Stimulated activated CD4-positive, alpha-beta T cell treated with anti-CD3 and anti-CD28 coated beads, Interleukin-4, amount 100 ng/mL, for 4 hours (primary cell): ENCODE measurements at regions not wholly inside any gene's neighbourhood (a gene's known extent, or its start where the extent isn't known, plus 50 kb on each side); places are given as distances from the start of the nearest gene placed in this dataset.
"Not testable (repeated sequence)": the region's sequence is repeated elsewhere in the genome, so short reads cannot be mapped to it uniquely, and the experiment has no call there.

Source experiments
- DNase-seq, 2 experiments: peaks; one replicate each; pipeline ENCODE4 v3.0.0-alpha.2; 2020

- no peak for DNase-seq
These were observed 196.3 kb upstream of the NFIA start for GRCh38 chr1:60886090-60886489.

- DNase-seq: no peak
These were observed 202.2 kb upstream of the NFIA start for GRCh38 chr1:60880202-60880601.

GRCh38 chr1:60878323-60878722, 204.0 kb upstream of the NFIA start:
- no peak for DNase-seq

DNA sequence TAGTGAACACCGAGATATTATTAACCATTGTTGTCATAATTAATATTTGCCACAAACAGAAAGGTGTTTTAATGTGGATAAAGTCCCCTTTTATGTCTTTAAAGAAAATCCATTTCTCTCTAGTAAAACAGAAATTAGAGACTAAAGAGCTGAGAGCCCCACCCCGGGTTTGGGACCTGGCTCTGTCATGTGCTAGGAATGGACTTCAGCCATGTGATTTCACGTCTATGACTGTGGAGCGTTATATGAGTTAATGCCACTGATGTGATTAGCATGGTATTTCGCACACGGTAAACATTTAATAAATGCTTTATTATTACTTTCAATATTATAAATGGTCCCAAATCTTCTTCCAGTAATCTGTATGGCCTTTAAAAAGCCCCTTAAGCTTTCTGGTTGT, 205.0 kb upstream of the NFIA start:
- no peak for DNase-seq

- DNase-seq: no peak
These were observed 205.4 kb upstream of the NFIA start for GRCh38 chr1:60876952-60877351.

DNA sequence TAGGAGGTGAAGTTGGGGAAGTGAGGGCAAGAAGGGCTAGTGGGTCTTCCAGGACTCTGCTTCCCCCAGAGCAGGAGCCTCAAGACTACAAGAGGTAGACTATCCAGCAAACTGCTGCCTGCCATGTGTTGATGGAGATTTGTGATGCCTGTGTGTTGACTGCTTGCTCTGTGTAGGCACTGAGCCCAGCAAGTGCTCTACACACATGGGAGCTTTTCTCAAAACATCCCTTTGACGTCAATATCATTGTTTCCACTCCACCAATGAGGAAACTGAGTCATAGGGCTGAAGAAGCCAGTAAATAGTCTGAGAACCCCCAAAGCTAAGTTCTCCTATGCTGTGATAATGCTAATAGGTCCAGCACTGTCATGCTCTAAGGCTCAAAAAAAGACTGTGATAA, 207.2 kb upstream of the NFIA start:
- DNase-seq: no peak

GRCh38 chr1:60874718-60875117, 207.6 kb upstream of the NFIA start:
- peak in 1 of 2 experiments; percentile 10 for DNase-seq

GRCh38 chr1:60873396-60873795, 209.0 kb upstream of the NFIA start:
- DNase-seq: not testable (repeated sequence)

GRCh38 chr1:60872426-60873054, 209.8 kb upstream of the NFIA start:
- DNase-seq: no peak

- no peak for DNase-seq
These were observed 212.0 kb upstream of the NFIA start for GRCh38 chr1:60870269-60870865.

- no peak for DNase-seq
These were observed 213.3 kb upstream of the NFIA start for GRCh38 chr1:60868901-60869663.

DNA sequence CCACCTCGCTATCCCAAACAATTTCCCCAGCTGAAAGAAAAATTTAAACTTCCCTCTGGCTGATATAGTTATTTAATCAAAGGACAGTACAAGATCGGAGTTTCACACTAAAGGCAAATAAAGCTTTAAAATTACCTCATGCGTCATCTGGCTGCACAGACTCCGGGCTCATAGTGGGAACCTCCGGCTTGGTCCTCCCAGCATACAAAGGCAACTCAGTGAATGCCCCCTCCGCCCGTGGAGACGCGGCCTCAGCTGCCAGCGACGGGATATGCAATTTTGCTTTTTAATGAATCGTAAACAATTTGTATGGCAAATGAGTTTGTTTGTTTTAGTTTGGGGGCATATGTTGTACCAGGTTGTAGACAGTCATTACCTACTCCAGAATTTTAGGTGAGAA, 214.6 kb upstream of the NFIA start:
- no peak for DNase-seq

- DNase-seq: no peak
These were observed 215.3 kb upstream of the NFIA start for GRCh38 chr1:60866917-60867531.

DNA sequence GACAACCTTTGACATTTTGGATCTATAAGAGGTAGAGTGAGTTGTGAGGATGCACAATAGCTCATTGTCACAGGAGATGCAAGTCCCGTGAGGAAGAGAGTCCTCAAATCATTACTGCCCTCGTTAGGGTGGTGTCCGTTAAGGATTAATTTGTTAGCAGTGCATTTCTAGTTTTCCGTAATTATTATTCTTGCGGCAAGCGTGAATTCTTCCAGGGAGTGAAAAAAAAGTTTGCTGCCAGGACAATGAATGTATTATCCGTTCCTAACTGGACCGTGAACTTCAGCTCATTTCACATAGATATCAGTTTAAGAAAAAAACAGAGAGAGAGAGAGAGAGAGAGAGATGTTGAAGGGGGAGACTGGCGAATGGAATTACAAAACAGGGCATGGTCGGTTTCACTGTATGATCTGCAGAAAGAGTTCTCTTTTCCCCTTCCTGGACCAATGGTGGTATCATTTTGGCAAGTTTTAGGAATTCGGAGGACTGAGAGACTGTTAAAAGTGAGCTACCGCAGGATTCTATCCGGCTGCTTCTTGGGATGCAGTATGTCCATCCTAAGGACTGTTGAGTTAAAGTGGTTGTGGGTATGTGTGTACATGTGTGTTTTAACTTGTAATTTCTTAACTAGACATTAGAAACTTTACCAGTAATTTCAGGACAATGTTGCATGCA, 216.0 kb upstream of the NFIA start:
- no peak for DNase-seq

- DNase-seq: no peak
These were observed 217.2 kb upstream of the NFIA start for GRCh38 chr1:60865166-60865565.

GRCh38 chr1:60864722-60865121, 217.6 kb upstream of the NFIA start:
- DNase-seq: no peak

GRCh38 chr1:60863131-60863530, 219.2 kb upstream of the NFIA start:
- no peak for DNase-seq

- no peak for DNase-seq
These were observed 220.3 kb upstream of the NFIA start for GRCh38 chr1:60861961-60862567.

GRCh38 chr1:60859111-60859510, 223.2 kb upstream of the NFIA start:
- no peak for DNase-seq

GRCh38 chr1:60857851-60858250, 224.5 kb upstream of the NFIA start:
- no peak for DNase-seq

- DNase-seq: no peak
These were observed 232.3 kb upstream of the NFIA start for GRCh38 chr1:60850084-60850483.

- DNase-seq: no peak
These were observed 233.0 kb upstream of the NFIA start for GRCh38 chr1:60849401-60849800.
